SJSA1 (cell line): ENCODE measurements at regions not wholly inside any gene's neighbourhood (a gene's known extent, or its start where the extent isn't known, plus 50 kb on each side); places are given as distances from the start of the nearest gene placed in this dataset.
"Not testable (repeated sequence)": the region's sequence is repeated elsewhere in the genome, so short reads cannot be mapped to it uniquely, and the experiment has no call there.

Experiments
- DNase-seq, 2 experiments: peaks; one replicate each; pipeline ENCODE4 v3.0.0-alpha.2; 2015 to 2020; ENCODE audit warnings: low spot score in 2 of 2, low read depth in 1 of 2
- H3K27ac ChIP-seq: fragments of 250-450 bp; sonication (Bioruptor Pico); 2 replicates; pipeline ENCODE4 v1.5.1; 2020; ENCODE audit warnings: mild to moderate bottlenecking, moderate library complexity
- H3K27me3 ChIP-seq: fragments of 250-450 bp; sonication (Bioruptor Pico); replicated peaks from 2 replicates; pipeline ENCODE4 v1.5.1; 2020; ENCODE audit warnings: mild to moderate bottlenecking, moderate library complexity
- H3K36me3 ChIP-seq: fragments of 250-450 bp; sonication (Bioruptor Pico); 2 replicates; pipeline ENCODE4 v1.5.1; 2020; ENCODE audit warnings: mild to moderate bottlenecking
- H3K4me1 ChIP-seq: fragments of 250-450 bp; sonication (Bioruptor Pico); replicated peaks from 2 replicates; pipeline ENCODE4 v1.6.1; 2021; ENCODE audit warnings: mild to moderate bottlenecking
- H3K4me3 ChIP-seq: fragments of 250-450 bp; sonication (Bioruptor Pico); 2 replicates; pipeline ENCODE4 v1.5.1; 2020; ENCODE audit warnings: mild to moderate bottlenecking
- H3K9me3 ChIP-seq: fragments of 250-450 bp; sonication (Bioruptor Pico); replicated peaks from 2 replicates; pipeline ENCODE4 v1.5.1; 2020; ENCODE audit warnings: mild to moderate bottlenecking

- no peaks in the 10 kb centered on the region for H3K36me3 ChIP-seq
- DNase-seq = no peak
- H3K27me3 ChIP-seq = no peaks in the 10 kb centered on the region
- H3K4me1 ChIP-seq = no peaks in the 10 kb centered on the region
- H3K9me3 ChIP-seq = no peaks in the 10 kb centered on the region
- no peak overlapping the region for H3K4me3 ChIP-seq
- H3K27ac ChIP-seq = no peak overlapping the region
Measured at GRCh38 chr16:13351181-13351580, 449.8 kb downstream of the SHISA9 start.

DNA sequence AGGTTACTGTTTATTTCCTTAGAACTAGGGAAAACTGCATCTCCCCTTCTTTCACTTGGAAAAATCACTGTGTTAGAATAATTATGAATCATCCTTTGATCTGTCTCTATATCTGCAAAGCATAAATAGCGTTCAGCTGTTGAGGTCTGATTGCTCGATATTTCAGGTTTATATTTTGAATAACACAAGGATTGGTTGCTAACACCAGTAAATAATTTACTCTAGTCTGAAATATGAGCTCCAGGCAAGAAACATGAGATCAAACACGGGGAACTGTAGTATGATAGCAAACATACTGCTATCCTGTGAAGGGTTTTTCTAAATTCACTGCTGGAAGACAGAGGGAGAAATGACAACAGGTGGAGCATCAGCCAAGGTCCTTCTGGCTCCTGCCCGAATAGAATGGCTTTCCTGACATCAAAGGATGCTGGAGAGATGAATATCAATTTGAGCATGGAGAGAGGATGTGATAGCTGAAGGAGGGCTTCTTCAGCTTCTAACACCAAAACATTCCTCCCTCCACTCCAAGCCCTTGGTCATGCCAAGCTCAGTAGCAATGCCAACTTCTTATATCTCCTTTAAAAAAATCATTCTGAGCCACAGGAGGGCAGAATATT lies 450.3 kb downstream of the SHISA9 start:
- no peaks in the 10 kb centered on the region for H3K27me3 ChIP-seq
- H3K27ac ChIP-seq = no peak overlapping the region
- H3K4me3 ChIP-seq = no peak overlapping the region
- no peaks in the 10 kb centered on the region for H3K4me1 ChIP-seq
- no peaks in the 10 kb centered on the region for H3K36me3 ChIP-seq
- no peak for DNase-seq
- H3K9me3 ChIP-seq = no peaks in the 10 kb centered on the region

GRCh38 chr16:13352796-13353195 lies 451.4 kb downstream of the SHISA9 start:
- not testable (repeated sequence) for H3K27me3 ChIP-seq, H3K4me3 ChIP-seq, H3K9me3 ChIP-seq, DNase-seq, H3K27ac ChIP-seq, H3K36me3 ChIP-seq, H3K4me1 ChIP-seq

DNA sequence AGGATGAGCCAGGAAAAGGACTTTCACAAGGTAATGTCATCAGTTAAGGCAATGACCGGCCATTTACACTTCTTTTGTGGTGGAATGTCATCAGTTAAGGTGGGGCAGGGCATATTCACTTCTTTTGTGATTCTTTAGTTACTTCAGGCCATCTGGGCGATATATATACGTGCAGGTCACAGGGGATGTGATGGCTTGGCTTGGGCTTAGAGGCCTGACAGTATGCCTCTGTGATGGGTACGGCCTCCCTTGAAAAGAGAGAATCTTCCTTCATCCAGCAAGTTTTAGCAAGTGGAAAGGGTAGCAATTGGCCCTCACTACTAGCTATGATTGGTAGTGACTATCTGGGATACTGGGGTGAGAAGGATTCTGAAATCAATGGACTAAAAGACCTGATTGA lies 456.4 kb downstream of the SHISA9 start:
- H3K36me3 ChIP-seq, H3K4me3 ChIP-seq, H3K27me3 ChIP-seq, H3K9me3 ChIP-seq, H3K27ac ChIP-seq, H3K4me1 ChIP-seq, DNase-seq: not testable (repeated sequence)

DNA sequence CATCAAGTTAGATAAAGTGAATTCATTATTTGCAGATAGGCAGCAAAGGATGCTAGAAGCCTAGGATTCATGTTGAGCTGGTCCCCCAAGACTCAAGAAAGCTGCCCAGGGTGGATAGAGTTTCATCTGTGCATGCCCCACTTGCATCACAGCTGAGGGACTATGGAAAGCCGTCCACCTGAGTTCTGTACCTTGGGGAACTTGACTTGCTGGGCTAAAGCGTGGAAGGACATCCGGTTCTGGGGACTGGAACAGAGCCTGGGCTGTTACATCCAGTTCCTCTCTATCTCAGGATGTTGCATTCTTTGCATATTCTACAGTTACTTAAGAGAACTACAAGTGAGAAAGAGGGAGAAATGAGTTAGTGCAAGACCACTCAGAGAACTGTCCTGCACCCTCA lies 458.4 kb downstream of the SHISA9 start:
- H3K36me3 ChIP-seq = no peaks in the 10 kb centered on the region
- no peak overlapping the region for H3K27ac ChIP-seq
- DNase-seq = no peak
- H3K9me3 ChIP-seq = peaks cover 2% of the 10 kb centered on the region; the same call in 1 of the 2 replicates
- H3K4me1 ChIP-seq = no peaks in the 10 kb centered on the region
- no peaks in the 10 kb centered on the region for H3K27me3 ChIP-seq
- no peak overlapping the region for H3K4me3 ChIP-seq

- no peak overlapping the region for H3K4me3 ChIP-seq
- no peaks in the 10 kb centered on the region for H3K9me3 ChIP-seq
- no peaks in the 10 kb centered on the region for H3K4me1 ChIP-seq
- H3K36me3 ChIP-seq = no peaks in the 10 kb centered on the region
- no peak for DNase-seq
- no peaks in the 10 kb centered on the region for H3K27me3 ChIP-seq
- H3K27ac ChIP-seq = no peak overlapping the region
Measured at GRCh38 chr16:13372421-13372820, 471.0 kb downstream of the SHISA9 start.

DNA sequence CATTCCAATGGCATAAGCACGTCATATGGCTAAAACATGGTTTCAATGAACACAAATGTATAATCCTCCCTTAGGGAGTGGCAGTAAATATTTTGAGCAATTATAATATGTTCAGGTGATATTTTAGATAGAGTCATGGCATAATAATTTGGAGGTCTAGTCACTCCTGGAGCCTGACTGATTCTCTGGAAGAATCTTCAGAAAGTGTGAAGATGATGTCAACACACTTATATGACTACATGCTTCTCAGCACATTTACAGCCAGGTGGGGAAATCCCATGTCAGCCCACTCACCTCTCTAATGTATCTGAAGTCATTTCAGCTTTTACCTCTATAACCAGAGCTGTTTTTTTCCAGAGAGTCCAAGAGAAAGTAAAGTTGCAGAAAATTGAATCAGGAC lies 474.8 kb downstream of the SHISA9 start:
- Histone ChIP-seq H3K4me1 (no peaks in the 10 kb centered on the region), H3K27ac (no peak overlapping the region), H3K36me3 (no peaks in the 10 kb centered on the region), H3K9me3 (0 out of 2 replicates have a peak, but pooled peaks cover 2% of the 10 kb centered on the region), H3K4me3 (no peak overlapping the region), H3K27me3 (no peaks in the 10 kb centered on the region)
- DNase-seq = no peak

- Histone ChIP-seq H3K27ac (no peak overlapping the region), H3K4me3 (no peak overlapping the region), H3K9me3 (0 out of 2 replicates have a peak, but pooled peaks cover 2% of the 10 kb centered on the region), H3K27me3 (no peaks in the 10 kb centered on the region), H3K4me1 (no peaks in the 10 kb centered on the region), H3K36me3 (no peaks in the 10 kb centered on the region)
- DNase-seq = no peak
Measured at GRCh38 chr16:13377143-13377542, 475.7 kb downstream of the SHISA9 start.

- no peak for DNase-seq
- Histone ChIP-seq H3K36me3 (no peaks in the 10 kb centered on the region), H3K27me3 (no peaks in the 10 kb centered on the region), H3K4me1 (no peaks in the 10 kb centered on the region), H3K4me3 (no peak overlapping the region), H3K9me3 (0 out of 2 replicates have a peak, but pooled peaks cover 2% of the 10 kb centered on the region), H3K27ac (no peak overlapping the region)
Measured at GRCh38 chr16:13378151-13378550, 476.8 kb downstream of the SHISA9 start.

DNA sequence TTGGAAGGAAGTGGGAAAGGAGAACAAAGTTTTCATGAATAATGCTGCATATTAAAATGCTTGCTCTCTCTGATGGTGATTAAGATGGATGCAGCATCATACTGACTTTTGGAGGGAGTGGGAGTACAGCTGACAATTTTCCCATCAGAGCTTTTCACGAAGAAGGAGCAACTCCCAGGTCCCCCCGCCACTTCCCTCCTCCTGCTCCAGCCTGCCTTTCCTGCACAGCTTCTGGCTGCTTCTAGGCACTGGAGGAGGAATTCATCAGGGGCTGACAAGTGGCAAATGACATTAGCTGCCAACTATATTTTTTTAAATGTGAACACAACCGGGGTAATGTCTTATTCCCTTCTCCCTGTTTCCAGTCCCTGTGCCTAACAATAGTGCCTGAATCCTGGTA lies 477.9 kb downstream of the SHISA9 start:
- Histone ChIP-seq H3K27ac (no peak overlapping the region), H3K36me3 (no peaks in the 10 kb centered on the region), H3K9me3 (0 out of 2 replicates have a peak, but pooled peaks cover 2% of the 10 kb centered on the region), H3K4me1 (no peaks in the 10 kb centered on the region), H3K4me3 (no peak overlapping the region), H3K27me3 (no peaks in the 10 kb centered on the region)
- no peak for DNase-seq

GRCh38 chr16:13385156-13386040 lies 484.0 kb downstream of the SHISA9 start:
- not testable (repeated sequence) for H3K4me1 ChIP-seq, DNase-seq, H3K36me3 ChIP-seq, H3K27me3 ChIP-seq, H3K27ac ChIP-seq, H3K4me3 ChIP-seq, H3K9me3 ChIP-seq

DNA sequence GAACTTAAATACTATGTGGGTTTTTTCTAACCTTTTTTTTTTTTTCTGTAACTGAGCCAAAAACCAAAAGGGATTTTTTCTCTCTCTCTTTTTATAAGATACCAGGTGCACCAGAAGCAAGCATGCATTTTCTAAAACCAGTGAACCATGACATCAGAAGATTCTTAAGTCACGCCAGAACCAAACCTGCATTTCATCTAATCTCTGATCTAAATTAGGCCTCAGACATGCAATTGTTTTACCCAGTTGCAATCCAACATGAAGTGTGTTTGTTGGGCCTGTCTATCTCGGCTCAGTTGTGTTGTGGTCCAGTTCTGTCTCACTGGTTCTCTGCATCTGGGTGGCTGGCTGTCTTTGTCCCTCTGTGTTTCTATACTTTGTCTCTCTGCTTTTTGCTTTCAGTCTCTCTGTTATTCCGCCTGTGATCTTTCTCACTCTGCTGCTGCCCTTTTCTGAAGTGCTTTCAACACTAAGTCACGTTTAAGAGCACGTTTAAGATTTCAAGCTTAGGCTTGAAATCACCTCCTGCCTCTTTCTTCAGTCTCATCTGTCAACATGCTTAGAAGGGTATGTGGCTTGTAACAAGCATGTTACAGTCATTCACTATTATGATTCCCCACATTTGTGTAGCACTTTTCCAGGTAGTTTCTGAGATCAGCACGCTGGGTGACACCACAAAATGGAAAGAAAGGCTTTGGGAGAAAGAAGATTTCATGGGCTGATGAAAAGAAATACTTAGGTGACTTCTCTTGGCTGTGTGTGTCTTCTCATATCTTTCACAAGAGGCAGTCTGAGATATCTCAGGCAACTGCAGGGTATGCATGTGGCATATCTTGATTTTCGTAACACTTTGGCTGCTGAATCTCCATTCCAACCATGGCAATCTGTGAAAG lies 488.9 kb downstream of the SHISA9 start:
- peaks cover 2% of the 10 kb centered on the region; the same call in 1 of the 2 replicates for H3K9me3 ChIP-seq
- H3K4me1 ChIP-seq = no peaks in the 10 kb centered on the region
- H3K36me3 ChIP-seq = no peaks in the 10 kb centered on the region
- no peaks in the 10 kb centered on the region for H3K27me3 ChIP-seq
- DNase-seq = no peak
- no peak overlapping the region for H3K27ac ChIP-seq
- no peak overlapping the region for H3K4me3 ChIP-seq

DNA sequence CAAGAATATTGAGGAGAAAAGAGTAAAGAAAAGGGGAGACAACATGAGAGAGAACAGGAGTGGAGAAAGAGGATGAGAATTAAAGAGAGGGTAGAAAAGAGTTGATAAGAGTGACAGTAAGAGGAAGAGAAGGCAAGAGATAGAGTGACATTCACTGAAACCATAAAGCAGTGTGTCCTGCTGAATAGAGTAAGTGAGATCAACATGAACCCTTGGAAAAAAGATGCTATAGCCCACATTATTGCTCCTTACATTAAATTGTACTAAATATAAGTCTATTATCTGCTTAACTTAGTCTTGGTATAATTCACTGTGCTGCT lies 489.5 kb downstream of the SHISA9 start:
- H3K9me3 ChIP-seq = peaks cover 2% of the 10 kb centered on the region; the same call in 1 of the 2 replicates
- H3K4me1 ChIP-seq = no peaks in the 10 kb centered on the region
- no peaks in the 10 kb centered on the region for H3K27me3 ChIP-seq
- no peak for DNase-seq
- no peaks in the 10 kb centered on the region for H3K36me3 ChIP-seq
- H3K4me3 ChIP-seq = no peak overlapping the region
- no peak overlapping the region for H3K27ac ChIP-seq

- Histone ChIP-seq H3K27ac (no peak overlapping the region), H3K4me1 (no peaks in the 10 kb centered on the region), H3K36me3 (no peaks in the 10 kb centered on the region), H3K27me3 (no peaks in the 10 kb centered on the region), H3K4me3 (no peak overlapping the region), H3K9me3 (peaks cover 2% of the 10 kb centered on the region; the same call in 1 of the 2 replicates)
- DNase-seq = no peak
Measured at GRCh38 chr16:13391337-13391736, 489.9 kb downstream of the SHISA9 start.
